ENCODE measurements at regions not wholly inside any gene's neighbourhood (a gene's known extent, or its start where the extent isn't known, plus 50 kb on each side); places are given as distances from the start of the nearest gene placed in this dataset.

DNA sequence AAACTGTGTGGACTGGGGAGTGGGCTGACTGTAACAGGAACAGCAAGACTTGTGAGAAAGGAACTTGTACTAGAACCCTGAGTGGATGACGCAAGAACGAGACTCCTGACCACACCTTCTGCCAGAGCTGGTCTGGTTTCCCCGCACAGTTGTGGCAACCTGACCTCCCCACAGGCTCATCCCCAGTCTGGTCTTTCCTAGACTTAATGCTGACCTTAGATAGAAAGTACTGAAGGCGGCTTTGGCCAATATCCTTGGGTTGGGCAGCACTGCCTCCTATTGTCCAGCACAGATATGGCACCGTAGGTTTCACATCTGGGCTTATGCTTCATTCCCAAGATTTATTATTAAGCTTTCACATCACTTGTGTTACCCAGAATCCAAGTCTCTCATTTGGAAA lies 137.8 kb upstream of the FRG1 start:
- TF ChIP-seq POLR2A (IDR thresholded peaks at IDR 0.05) = no peak
- TF ChIP-seq, protein P1, sequence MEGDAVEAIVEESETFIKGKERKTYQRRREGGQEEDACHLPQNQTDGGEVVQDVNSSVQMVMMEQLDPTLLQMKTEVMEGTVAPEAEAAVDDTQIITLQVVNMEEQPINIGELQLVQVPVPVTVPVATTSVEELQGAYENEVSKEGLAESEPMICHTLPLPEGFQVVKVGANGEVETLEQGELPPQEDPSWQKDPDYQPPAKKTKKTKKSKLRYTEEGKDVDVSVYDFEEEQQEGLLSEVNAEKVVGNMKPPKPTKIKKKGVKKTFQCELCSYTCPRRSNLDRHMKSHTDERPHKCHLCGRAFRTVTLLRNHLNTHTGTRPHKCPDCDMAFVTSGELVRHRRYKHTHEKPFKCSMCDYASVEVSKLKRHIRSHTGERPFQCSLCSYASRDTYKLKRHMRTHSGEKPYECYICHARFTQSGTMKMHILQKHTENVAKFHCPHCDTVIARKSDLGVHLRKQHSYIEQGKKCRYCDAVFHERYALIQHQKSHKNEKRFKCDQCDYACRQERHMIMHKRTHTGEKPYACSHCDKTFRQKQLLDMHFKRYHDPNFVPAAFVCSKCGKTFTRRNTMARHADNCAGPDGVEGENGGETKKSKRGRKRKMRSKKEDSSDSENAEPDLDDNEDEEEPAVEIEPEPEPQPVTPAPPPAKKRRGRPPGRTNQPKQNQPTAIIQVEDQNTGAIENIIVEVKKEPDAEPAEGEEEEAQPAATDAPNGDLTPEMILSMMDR (IDR thresholded peaks at IDR 0.05) = no peak

Data from thyroid gland (tissue), 4 donors.